PC-3 (cell line): ENCODE measurements at regions not wholly inside any gene's neighbourhood (a gene's known extent, or its start where the extent isn't known, plus 50 kb on each side); places are given as distances from the start of the nearest gene placed in this dataset.

Experiments used
- ATAC-seq: fragments of 200-7000 bp; cut with Tn5 transposase; 2 replicates; pipeline ENCODE4 v1.9.1; 2020; ENCODE audit warnings: mild to moderate bottlenecking, moderate library complexity
- BruUV-seq: library from RNA; stranded (reverse); fragments of 400-500 nt; replicated peaks from 2 replicates; lab custom pipeline; 2021; lab: Mats Ljungman, UMichigan
- CTCF ChIA-PET: fragments of 300-600 bp; sonication (Branson Sonifier 250); formaldehyde crosslinking; loops from one replicate; lab custom pipeline; 2022; ENCODE audit warnings: antibody characterized with exemption; lab: Charles Lee
- POLR2A ChIA-PET: fragments of 300-600 bp; sonication (Branson Sonifier 250); formaldehyde crosslinking; loops from one replicate; lab custom pipeline; 2022; ENCODE audit warnings: antibody characterized with exemption; ENCODE audit not compliant: unreplicated experiment; lab: Charles Lee
- DNase-seq: peaks from one replicate; pipeline ENCODE4 v3.0.0-alpha.2; 2015
- H2AFZ ChIP-seq: fragments of 300-600 bp; sonication (generic); 2 replicates; pipeline ENCODE4 v1.6.0; 2016; ENCODE audit warnings: antibody characterized with exemption, low read length
- H3F3A ChIP-seq: fragments of 300-600 bp; sonication (generic); one replicate; pipeline ENCODE4 v1.6.0; 2017; ENCODE audit warnings: antibody characterized with exemption, low read length, control low read depth, mild to moderate bottlenecking; ENCODE audit not compliant: unreplicated experiment
- H3K27ac ChIP-seq: fragments of 300-600 bp; sonication (generic); 2 replicates; pipeline ENCODE4 v1.5.1; 2016; ENCODE audit warnings: mild to moderate bottlenecking, low read length
- H3K27me3 ChIP-seq: fragments of 300-600 bp; sonication (generic); 2 replicates; pipeline ENCODE4 v1.6.1; 2016; ENCODE audit warnings: low read length, mixed read lengths
- H3K36me3 ChIP-seq: fragments of 300-600 bp; sonication (generic); 2 replicates; pipeline ENCODE4 v1.6.1; 2016; ENCODE audit warnings: low read depth, mixed run types, low read length, mixed read lengths
- H3K4me1 ChIP-seq: fragments of 300-600 bp; sonication (generic); 2 replicates; pipeline ENCODE4 v1.5.1; 2016; ENCODE audit warnings: low read length; ENCODE audit not compliant: insufficient read depth
- H3K4me2 ChIP-seq: fragments of 300-600 bp; sonication (generic); 2 replicates; pipeline ENCODE4 v1.6.0; 2016; ENCODE audit warnings: low read length
- H3K4me3 ChIP-seq: fragments of 300-600 bp; sonication (generic); 2 replicates; pipeline ENCODE4 v1.5.1; 2016; ENCODE audit warnings: mild to moderate bottlenecking, low read length, mixed read lengths
- H3K79me2 ChIP-seq: fragments of 300-600 bp; sonication (generic); 2 replicates; pipeline ENCODE4 v1.6.1; 2017; ENCODE audit warnings: low read length, mixed read lengths
- H3K9ac ChIP-seq: fragments of 300-600 bp; sonication (generic); 2 replicates; pipeline ENCODE4 v1.6.0; 2016; ENCODE audit warnings: mild to moderate bottlenecking, low read length
- H3K9me2 ChIP-seq: fragments of 300-600 bp; sonication (generic); replicated peaks from 2 replicates; pipeline ENCODE4 v1.6.1; 2016; ENCODE audit warnings: mixed run types, low read length, mixed read lengths
- H3K9me3 ChIP-seq: fragments of 300-600 bp; sonication (generic); 2 replicates; pipeline ENCODE4 v1.6.1; 2016; ENCODE audit warnings: low read length, mixed read lengths
- H4K20me1 ChIP-seq: fragments of 300-600 bp; sonication (generic); 2 replicates; pipeline ENCODE4 v1.6.1; 2016; ENCODE audit warnings: low read length, mixed read lengths
- EZH2 ChIP-seq: fragments of 300-600 bp; sonication (generic); IDR thresholded peaks from one replicate; pipeline ENCODE4 v1.6.1; 2017; ENCODE audit warnings: antibody characterized with exemption, mild to moderate bottlenecking, low read length; ENCODE audit not compliant: unreplicated experiment
- EZH2phosphoT487 ChIP-seq: fragments of 300-600 bp; sonication (generic); IDR thresholded peaks from 2 replicates; pipeline ENCODE4 v1.6.1; 2018; ENCODE audit warnings: mild to moderate bottlenecking, antibody characterized with exemption, low read length, borderline replicate concordance
- intact Hi-C: fragments of 100-400 bp; cut with micrococcal nuclease; formaldehyde crosslinking; loops from 2 replicates; pipeline ENCODE4 v1.9.0; 2023
- TF ChIP-seq, protein P1 (sequence below): fragments of 300-600 bp; sonication (generic); conservative IDR thresholded peaks from 2 replicates; pipeline ENCODE4 v1.5.1; 2017; ENCODE audit warnings: antibody characterized with exemption, low read depth, mild to moderate bottlenecking, low read length

DNA sequence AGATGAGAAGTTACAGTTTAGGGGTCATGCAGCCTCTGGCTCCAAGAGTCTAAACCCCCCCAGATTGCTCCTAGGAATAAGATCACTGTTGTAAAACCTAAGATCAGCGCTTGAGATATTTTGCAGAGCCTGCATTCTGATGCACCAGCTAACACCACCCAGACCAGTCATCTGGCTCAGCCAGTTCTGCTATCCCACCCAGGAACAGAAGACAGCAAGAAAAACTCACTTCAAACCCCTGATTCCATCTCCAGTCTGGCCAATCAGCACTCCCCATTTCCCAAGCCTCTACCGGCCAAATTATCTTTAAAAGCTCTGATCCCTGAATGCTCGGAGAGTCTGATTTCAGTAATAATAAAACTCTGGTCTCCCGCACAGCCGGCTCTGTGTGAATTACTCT is 158.6 kb downstream of the ZNF664 start:
- Histone ChIP-seq H4K20me1 (no peaks in the 10 kb centered on the region), H3K36me3 (no peaks in the 10 kb centered on the region), H3K9me2 (no peaks in the 10 kb centered on the region), H2AFZ (no peak overlapping the region), H3K4me2 (no peak overlapping the region), H3F3A (no peaks in the 10 kb centered on the region), H3K9me3 (no peaks in the 10 kb centered on the region), H3K27ac (no peak overlapping the region), H3K4me3 (no peak overlapping the region), H3K27me3 (peaks cover 59% of the 10 kb centered on the region), H3K9ac (no peak overlapping the region), H3K79me2 (no peaks in the 10 kb centered on the region), H3K4me1 (no peaks in the 10 kb centered on the region)
- ChIA-PET CTCF (no interaction called here), POLR2A (no interaction called here)
- no peak for ATAC-seq
- intact Hi-C loops, result no loop called here
- TF ChIP-seq EZH2phosphoT487, result no peak
- no peak for TF ChIP-seq EZH2
- TF ChIP-seq, protein P1, sequence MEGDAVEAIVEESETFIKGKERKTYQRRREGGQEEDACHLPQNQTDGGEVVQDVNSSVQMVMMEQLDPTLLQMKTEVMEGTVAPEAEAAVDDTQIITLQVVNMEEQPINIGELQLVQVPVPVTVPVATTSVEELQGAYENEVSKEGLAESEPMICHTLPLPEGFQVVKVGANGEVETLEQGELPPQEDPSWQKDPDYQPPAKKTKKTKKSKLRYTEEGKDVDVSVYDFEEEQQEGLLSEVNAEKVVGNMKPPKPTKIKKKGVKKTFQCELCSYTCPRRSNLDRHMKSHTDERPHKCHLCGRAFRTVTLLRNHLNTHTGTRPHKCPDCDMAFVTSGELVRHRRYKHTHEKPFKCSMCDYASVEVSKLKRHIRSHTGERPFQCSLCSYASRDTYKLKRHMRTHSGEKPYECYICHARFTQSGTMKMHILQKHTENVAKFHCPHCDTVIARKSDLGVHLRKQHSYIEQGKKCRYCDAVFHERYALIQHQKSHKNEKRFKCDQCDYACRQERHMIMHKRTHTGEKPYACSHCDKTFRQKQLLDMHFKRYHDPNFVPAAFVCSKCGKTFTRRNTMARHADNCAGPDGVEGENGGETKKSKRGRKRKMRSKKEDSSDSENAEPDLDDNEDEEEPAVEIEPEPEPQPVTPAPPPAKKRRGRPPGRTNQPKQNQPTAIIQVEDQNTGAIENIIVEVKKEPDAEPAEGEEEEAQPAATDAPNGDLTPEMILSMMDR, result no peak
- DNase-seq, result no peak
- no TSS peak for BruUV-seq

DNA sequence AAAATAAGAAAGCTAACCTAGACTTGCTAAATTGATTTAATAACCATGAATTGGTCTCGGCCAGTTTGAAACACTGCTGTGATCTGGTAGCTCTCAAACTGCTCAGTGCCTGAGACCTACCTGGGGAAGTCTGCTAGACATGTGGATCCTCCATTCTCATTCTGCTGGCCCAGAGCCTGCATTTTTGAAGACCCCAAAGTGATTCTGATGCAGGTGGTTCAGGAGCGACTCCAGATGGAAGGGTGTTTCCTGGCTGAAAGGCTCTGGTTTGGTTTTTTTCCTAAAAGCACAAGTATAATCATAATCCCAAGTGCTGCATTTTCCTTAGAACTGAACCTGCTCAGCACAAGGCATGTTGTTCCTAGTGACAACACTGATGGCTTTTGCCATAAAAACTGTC is 159.5 kb downstream of the ZNF664 start:
- no peaks in the 10 kb centered on the region for H3K36me3 ChIP-seq
- no peak overlapping the region for H3K9ac ChIP-seq
- no peak overlapping the region for H3K4me2 ChIP-seq
- H2AFZ ChIP-seq, result no peak overlapping the region
- CTCF ChIA-PET, result no interaction called here
- H3K27me3 ChIP-seq, result peaks cover 58% of the 10 kb centered on the region
- no peak for ATAC-seq
- no peaks in the 10 kb centered on the region for H3K9me2 ChIP-seq
- POLR2A ChIA-PET, result no interaction called here
- no peaks in the 10 kb centered on the region for H4K20me1 ChIP-seq
- H3K4me1 ChIP-seq, result no peaks in the 10 kb centered on the region
- BruUV-seq, result no TSS peak
- no peaks in the 10 kb centered on the region for H3K9me3 ChIP-seq
- H3K4me3 ChIP-seq, result no peak overlapping the region
- TF ChIP-seq EZH2 (no peak), EZH2phosphoT487 (no peak)
- TF ChIP-seq, protein P1, result no peak
- no peak overlapping the region for H3K27ac ChIP-seq
- DNase-seq, result no peak
- no peaks in the 10 kb centered on the region for H3K79me2 ChIP-seq
- intact Hi-C loops, result no loop called here
- H3F3A ChIP-seq, result no peaks in the 10 kb centered on the region

DNA sequence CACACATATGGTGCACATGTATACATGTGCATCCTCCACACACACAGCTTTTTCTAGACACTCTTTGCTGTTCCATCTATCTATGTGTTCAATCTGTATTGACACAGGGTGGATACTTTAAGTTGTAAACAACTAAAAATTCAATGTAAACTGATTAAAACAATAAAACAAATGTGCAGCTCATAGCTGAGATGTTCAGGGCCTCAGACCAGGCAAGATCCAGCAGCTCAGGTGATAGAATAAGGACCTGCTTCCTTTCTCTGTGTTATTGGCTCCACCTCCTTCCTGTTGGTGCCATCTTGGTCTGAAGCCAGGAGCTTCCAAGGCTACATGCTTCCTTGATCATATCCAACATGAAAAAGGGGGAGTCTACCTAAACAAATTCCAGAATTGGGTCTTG is 158.1 kb upstream of the RFLNA start:
- ChIA-PET CTCF (no interaction called here), POLR2A (no interaction called here)

More for the DNA sequence above, 158.1 kb upstream of the RFLNA start:
- Histone ChIP-seq H3K4me2 (no peak overlapping the region), H3K9ac (no peak overlapping the region), H3K9me2 (no peaks in the 10 kb centered on the region), H3K4me1 (no peaks in the 10 kb centered on the region), H3K27ac (no peak overlapping the region), H3K27me3 (peaks cover 60% of the 10 kb centered on the region), H3F3A (no peaks in the 10 kb centered on the region), H3K4me3 (no peak overlapping the region), H2AFZ (no peak overlapping the region), H3K9me3 (no peaks in the 10 kb centered on the region), H3K79me2 (no peaks in the 10 kb centered on the region), H4K20me1 (no peaks in the 10 kb centered on the region), H3K36me3 (no peaks in the 10 kb centered on the region)
- DNase-seq (no peak), ATAC-seq (no peak)
- intact Hi-C loops, result no loop called here
- no peak for TF ChIP-seq EZH2phosphoT487
- no peak for TF ChIP-seq EZH2
- TF ChIP-seq, protein P1, result no peak
- BruUV-seq, result no TSS peak
